NCI-H526 (cell line): ENCODE measurements at regions not wholly inside any gene's neighbourhood (a gene's known extent, or its start where the extent isn't known, plus 50 kb on each side); places are given as distances from the start of the nearest gene placed in this dataset.
"Not testable (repeated sequence)": the region's sequence is repeated elsewhere in the genome, so short reads cannot be mapped to it uniquely, and the experiment has no call there.

Source experiments
- DNase-seq, 2 experiments: peaks; one replicate each; lab custom pipeline; 2025; lab: John Stamatoyannopoulos, UW

- DNase-seq: no peak
These were observed 131.3 kb upstream of the RAP1B start for GRCh38 chr12:68479261-68479895.

GRCh38 chr12:68479896-68480291 is 130.8 kb upstream of the RAP1B start:
- DNase-seq: no peak

- DNase-seq: no peak
These were observed 130.2 kb upstream of the RAP1B start for GRCh38 chr12:68480526-68480925.

GRCh38 chr12:68481181-68481941 is 129.3 kb upstream of the RAP1B start:
- peak; percentile 21 to 58 for DNase-seq

- no peak for DNase-seq
These were observed 128.7 kb upstream of the RAP1B start for GRCh38 chr12:68482014-68482413.

- DNase-seq: peak; percentile 11 to 30
These were observed 128.0 kb upstream of the RAP1B start for GRCh38 chr12:68482660-68483059.

GRCh38 chr12:68483592-68484383 is 126.9 kb upstream of the RAP1B start:
- no peak for DNase-seq

- not testable (repeated sequence) for DNase-seq
These were observed 126.1 kb upstream of the RAP1B start for GRCh38 chr12:68484578-68484977.

GRCh38 chr12:68486449-68486848 is 124.2 kb upstream of the RAP1B start:
- DNase-seq: not testable (repeated sequence)

GRCh38 chr12:68487721-68488309 is 122.9 kb upstream of the RAP1B start:
- no peak for DNase-seq

- no peak for DNase-seq
These were observed 121.4 kb upstream of the RAP1B start for GRCh38 chr12:68489273-68489672.

GRCh38 chr12:68490476-68490875 is 120.2 kb upstream of the RAP1B start:
- no peak for DNase-seq

- DNase-seq: no peak
These were observed 119.3 kb upstream of the RAP1B start for GRCh38 chr12:68491204-68491960.

GRCh38 chr12:68495336-68496070 is 115.2 kb upstream of the RAP1B start:
- DNase-seq: no peak

GRCh38 chr12:68497107-68497506 is 113.6 kb upstream of the RAP1B start:
- no peak for DNase-seq

- DNase-seq: no peak
These were observed 113.0 kb upstream of the RAP1B start for GRCh38 chr12:68497702-68498101.

- DNase-seq: no peak
These were observed 112.0 kb upstream of the RAP1B start for GRCh38 chr12:68498736-68499135.

GRCh38 chr12:68499616-68500015 is 111.1 kb upstream of the RAP1B start:
- no peak for DNase-seq

GRCh38 chr12:68501226-68501625 is 109.5 kb upstream of the RAP1B start:
- no peak for DNase-seq

GRCh38 chr12:68505970-68506369 is 104.7 kb upstream of the RAP1B start:
- no peak for DNase-seq

GRCh38 chr12:68506619-68507018 is 104.1 kb upstream of the RAP1B start:
- no peak for DNase-seq
